CD8-positive, alpha-beta memory T cell (primary cell): ENCODE measurements at regions not wholly inside any gene's neighbourhood (a gene's known extent, or its start where the extent isn't known, plus 50 kb on each side); places are given as distances from the start of the nearest gene placed in this dataset.

Source experiments
- CTCF ChIA-PET: fragments of 350-600 bp; sonication (Branson Sonifier 250); formaldehyde crosslinking; loops from one replicate; lab custom pipeline; 2021; ENCODE audit warnings: antibody characterized with exemption; lab: Charles Lee
- POLR2A ChIA-PET: fragments of 350-600 bp; sonication (Branson Sonifier 250); formaldehyde crosslinking; loops from one replicate; lab custom pipeline; 2021; ENCODE audit warnings: antibody characterized with exemption; lab: Charles Lee
- DNase-seq, 5 donors: peaks; one replicate each; pipeline versions ENCODE4 v3.0.0 to v3.0.0-alpha.2; 2020 to 2022; ENCODE audit warnings: mixed read lengths in 1 of 5
- H3K27ac ChIP-seq: one replicate; pipeline ENCODE4 v1.7.0; 2013; ENCODE audit warnings: low read depth, mild to moderate bottlenecking, low read length, moderate library complexity
- H3K27me3 ChIP-seq: 2 replicates; pipeline ENCODE4 v1.7.0; 2013; ENCODE audit warnings: low read length, mild to moderate bottlenecking; ENCODE audit not compliant: insufficient read depth, poor library complexity, severe bottlenecking
- H3K36me3 ChIP-seq: 2 replicates; pipeline ENCODE4 v1.7.0; 2013; ENCODE audit warnings: mild to moderate bottlenecking, low read length, moderate library complexity; ENCODE audit not compliant: insufficient read depth
- H3K4me1 ChIP-seq: 2 replicates; pipeline ENCODE4 v1.7.0; 2013; ENCODE audit warnings: mild to moderate bottlenecking, low read length, moderate library complexity; ENCODE audit not compliant: insufficient read depth
- H3K4me3 ChIP-seq: 2 replicates; pipeline ENCODE4 v1.7.0; 2013; ENCODE audit warnings: mild to moderate bottlenecking, low read length
- H3K9me3 ChIP-seq: 2 replicates; pipeline ENCODE4 v1.7.0; 2013; ENCODE audit warnings: mild to moderate bottlenecking, low read length
- H3K27ac Mint-ChIP-seq, 8 donors: one replicate each; pipeline ENCODE4 v1.8.0; 2020 to 2021; ENCODE audit warnings: mixed read lengths in 8 of 8, mild to moderate bottlenecking in 6 of 8, inconsistent platforms in 3 of 8, moderate library complexity in 3 of 8
- H3K27me3 Mint-ChIP-seq, 2 donors: one replicate each; pipeline ENCODE4 v1.8.0; 2020 to 2021; ENCODE audit warnings: mixed read lengths in 2 of 2, mild to moderate bottlenecking in 1 of 2, moderate library complexity in 1 of 2
- H3K36me3 Mint-ChIP-seq, 3 donors: one replicate each; pipeline ENCODE4 v1.8.0; 2020 to 2021; ENCODE audit warnings: mixed read lengths in 3 of 3, inconsistent platforms in 1 of 3, mild to moderate bottlenecking in 1 of 3
- H3K4me1 Mint-ChIP-seq, 3 donors: one replicate each; pipeline ENCODE4 v1.8.0; 2020 to 2021; ENCODE audit warnings: mixed read lengths in 3 of 3, inconsistent platforms in 1 of 3, mild to moderate bottlenecking in 1 of 3
- H3K4me3 Mint-ChIP-seq, 7 donors: one replicate each; pipeline ENCODE4 v1.8.0; 2020 to 2021; ENCODE audit warnings: mixed read lengths in 7 of 7, mild to moderate bottlenecking in 6 of 7, moderate library complexity in 4 of 7, inconsistent platforms in 2 of 7
- H3K9me3 Mint-ChIP-seq, 5 donors: one replicate each; pipeline ENCODE4 v1.8.0; 2020 to 2022; ENCODE audit warnings: mixed read lengths in 5 of 5, mild to moderate bottlenecking in 3 of 5, moderate library complexity in 2 of 5, inconsistent platforms in 1 of 5

GRCh38 chr10:118207470-118208007 is 134.6 kb downstream of the FAM204A start:
- CTCF ChIA-PET, result no interaction called here

DNA sequence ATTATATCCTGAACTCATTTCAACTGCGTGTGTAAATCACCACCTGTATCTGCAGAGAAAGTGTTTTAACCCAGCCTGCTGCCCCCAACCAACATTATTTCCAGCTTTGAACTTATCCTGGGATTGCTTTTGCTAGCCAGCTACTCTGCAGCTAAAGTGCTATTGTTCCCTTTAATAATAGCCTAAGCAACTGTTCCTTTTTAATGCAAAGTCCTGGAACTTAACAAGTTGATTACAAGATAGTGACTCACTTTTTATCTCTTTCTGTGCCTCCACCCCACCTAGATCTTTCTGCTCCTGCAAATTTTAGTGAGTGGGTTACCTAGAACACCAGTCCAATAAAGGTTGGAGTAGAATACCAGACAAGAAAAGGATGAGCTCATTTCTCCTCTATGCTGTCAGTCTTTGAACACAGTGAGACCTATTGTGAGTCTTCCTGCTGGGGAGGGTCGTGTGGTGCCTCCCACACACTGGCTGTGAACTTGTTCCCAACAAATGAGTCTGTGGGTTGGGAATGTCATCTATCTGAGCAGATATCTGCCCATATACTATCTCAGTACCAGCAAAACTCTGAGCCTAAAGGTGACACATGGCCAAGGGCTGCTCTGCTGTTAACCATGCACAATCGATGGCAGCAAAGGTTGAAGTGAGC is 137.7 kb downstream of the FAM204A start:
- H3K36me3 ChIP-seq, result no peaks in the 10 kb centered on the region
- DNase-seq, result no peak
- H3K9me3 Mint-ChIP-seq, result peaks cover 0 to 3% (median 0%) of the 10 kb centered on the region in 5 donors
- POLR2A ChIA-PET, result no interaction called here
- CTCF ChIA-PET, result no interaction called here
- H3K27ac Mint-ChIP-seq, result no peak overlapping the region
- H3K4me1 ChIP-seq, result no peaks in the 10 kb centered on the region
- H3K4me1 Mint-ChIP-seq, result no peaks in the 10 kb centered on the region
- peaks cover 14 to 48% of the 10 kb centered on the region in 2 donors for H3K27me3 Mint-ChIP-seq
- H3K27ac ChIP-seq, result no peak overlapping the region
- no peaks in the 10 kb centered on the region for H3K27me3 ChIP-seq
- no peaks in the 10 kb centered on the region for H3K9me3 ChIP-seq
- H3K4me3 ChIP-seq, result no peak overlapping the region
- H3K36me3 Mint-ChIP-seq, result no peaks in the 10 kb centered on the region
- H3K4me3 Mint-ChIP-seq, result no peak overlapping the region

More at GRCh38 chr10:118207470-118208007, 134.6 kb downstream of the FAM204A start:
- H3K36me3 ChIP-seq, result no peaks in the 10 kb centered on the region
- Mint-ChIP-seq H3K27me3 (peaks cover 14 to 47% of the 10 kb centered on the region in 2 donors), H3K27ac (no peak overlapping the region), H3K9me3 (peaks cover 0 to 2% (median 0%) of the 10 kb centered on the region in 5 donors), H3K4me3 (no peak overlapping the region), H3K36me3 (no peaks in the 10 kb centered on the region), H3K4me1 (no peaks in the 10 kb centered on the region)
- no peaks in the 10 kb centered on the region for H3K4me1 ChIP-seq
- no peak overlapping the region for H3K4me3 ChIP-seq
- H3K9me3 ChIP-seq, result no peaks in the 10 kb centered on the region
- POLR2A ChIA-PET, result no interaction called here
- H3K27me3 ChIP-seq, result no peaks in the 10 kb centered on the region
- no peak overlapping the region for H3K27ac ChIP-seq
- no peak for DNase-seq

DNA sequence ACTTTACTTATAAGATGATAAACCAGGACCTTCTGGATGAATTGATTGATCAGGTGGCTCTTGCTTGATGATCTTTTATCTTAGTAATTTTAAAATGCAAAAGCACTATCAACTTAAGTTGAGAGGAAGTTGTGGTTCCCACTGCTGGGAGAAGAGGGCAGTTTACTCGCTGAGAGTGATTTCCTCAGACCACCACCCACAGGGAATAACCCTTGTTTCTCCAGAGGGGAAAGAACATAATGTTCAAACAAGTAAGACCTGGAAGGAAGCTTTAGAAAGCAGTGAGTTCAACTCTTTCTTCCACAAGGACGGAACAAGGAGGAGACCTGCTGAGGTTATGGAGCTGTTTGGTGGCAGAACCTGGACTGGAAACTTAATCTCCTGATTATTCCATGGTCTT is 138.7 kb downstream of the FAM204A start:
- Histone ChIP-seq H3K4me3 (no peak overlapping the region), H3K4me1 (no peaks in the 10 kb centered on the region), H3K27ac (no peak overlapping the region), H3K9me3 (no peaks in the 10 kb centered on the region), H3K27me3 (no peaks in the 10 kb centered on the region), H3K36me3 (no peaks in the 10 kb centered on the region)
- DNase-seq, result no peak
- Mint-ChIP-seq H3K27me3 (peaks cover 14 to 44% of the 10 kb centered on the region in 2 donors), H3K27ac (no peak overlapping the region), H3K4me1 (no peaks in the 10 kb centered on the region), H3K4me3 (no peak overlapping the region), H3K9me3 (peaks cover 0 to 3% (median 0%) of the 10 kb centered on the region in 5 donors), H3K36me3 (no peaks in the 10 kb centered on the region)
- ChIA-PET CTCF (no interaction called here), POLR2A (no interaction called here)

DNA sequence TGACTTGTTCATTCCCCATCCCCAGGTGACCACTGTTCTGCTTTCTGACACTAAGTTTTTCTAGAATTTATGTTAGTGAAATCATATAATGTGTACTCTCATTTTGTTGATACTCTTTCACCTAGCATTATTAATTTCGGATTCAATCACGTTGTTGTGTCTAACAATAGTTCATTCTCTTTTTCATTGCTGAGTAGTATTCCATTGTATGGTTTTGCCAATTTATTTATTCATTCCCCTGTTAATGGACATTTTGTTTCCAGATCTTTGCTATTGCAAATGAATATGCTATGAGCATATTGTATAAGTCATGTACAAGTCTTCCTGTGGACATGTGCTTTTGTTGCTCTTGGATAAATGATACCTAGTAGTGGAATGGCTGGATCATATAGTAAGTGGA is 146.4 kb downstream of the FAM204A start:
- Mint-ChIP-seq H3K36me3 (no peaks in the 10 kb centered on the region), H3K27ac (no peak overlapping the region), H3K27me3 (no peaks in the 10 kb centered on the region), H3K4me3 (no peak overlapping the region), H3K4me1 (no peaks in the 10 kb centered on the region), H3K9me3 (peaks cover 0 to 8% (median 2%) of the 10 kb centered on the region in 5 donors)
- H3K27ac ChIP-seq, result no peak overlapping the region
- CTCF ChIA-PET, result no interaction called here
- H3K27me3 ChIP-seq, result no peaks in the 10 kb centered on the region
- no peak for DNase-seq
- no peaks in the 10 kb centered on the region for H3K9me3 ChIP-seq
- no peaks in the 10 kb centered on the region for H3K4me1 ChIP-seq
- POLR2A ChIA-PET, result no interaction called here
- no peaks in the 10 kb centered on the region for H3K36me3 ChIP-seq
- no peak overlapping the region for H3K4me3 ChIP-seq

DNA sequence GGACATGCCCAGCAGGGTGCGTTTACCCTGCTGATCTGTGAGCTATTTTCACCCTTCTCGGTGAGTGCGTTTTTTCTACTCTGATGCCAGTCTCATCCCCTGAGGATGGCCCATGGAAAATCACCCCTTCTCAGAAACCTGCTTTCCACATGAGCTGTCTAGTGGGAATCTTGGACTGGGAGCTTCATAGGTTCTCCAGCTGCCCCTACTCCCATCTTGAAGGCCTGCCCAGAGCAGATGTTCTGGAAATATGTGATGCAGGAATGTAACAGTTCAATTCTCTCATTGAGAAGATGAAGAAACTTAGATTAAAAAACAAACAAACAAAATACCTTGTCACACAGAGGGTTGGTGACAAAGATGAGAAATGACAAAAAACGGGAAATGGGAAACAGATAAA is 146.9 kb upstream of the RAB11FIP2 start:
- H3K9me3 ChIP-seq, result no peaks in the 10 kb centered on the region
- H3K4me3 Mint-ChIP-seq, result no peak overlapping the region
- CTCF ChIA-PET, result no interaction called here
- no peak overlapping the region for H3K27ac Mint-ChIP-seq
- no peak for DNase-seq
- no peaks in the 10 kb centered on the region for H3K36me3 Mint-ChIP-seq
- H3K9me3 Mint-ChIP-seq, result peaks cover 0 to 8% (median 1%) of the 10 kb centered on the region in 5 donors
- no peak overlapping the region for H3K27ac ChIP-seq
- POLR2A ChIA-PET, result no interaction called here
- no peaks in the 10 kb centered on the region for H3K4me1 Mint-ChIP-seq
- H3K4me1 ChIP-seq, result no peaks in the 10 kb centered on the region
- H3K27me3 Mint-ChIP-seq, result peaks cover 0 to 2% of the 10 kb centered on the region in 2 donors
- H3K36me3 ChIP-seq, result no peaks in the 10 kb centered on the region
- H3K27me3 ChIP-seq, result no peaks in the 10 kb centered on the region
- no peak overlapping the region for H3K4me3 ChIP-seq

DNA sequence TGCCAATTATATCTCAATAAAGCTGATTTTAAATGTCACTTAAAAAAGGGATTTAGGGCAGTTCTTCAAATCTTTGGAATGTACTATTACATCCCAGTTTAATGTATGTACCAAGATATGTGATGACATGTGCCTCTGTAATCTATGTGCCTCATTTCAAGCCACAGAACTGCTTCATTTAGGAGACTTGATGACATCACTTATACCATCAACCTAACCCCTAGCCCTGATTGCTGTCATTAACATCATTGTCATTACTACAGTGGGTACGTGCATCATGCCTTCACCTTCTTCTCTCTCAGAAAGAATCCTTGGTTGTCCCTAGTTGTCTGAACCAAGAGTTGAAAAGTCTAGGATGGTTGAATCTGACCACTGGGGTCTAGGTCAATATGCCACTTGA is 134.3 kb upstream of the RAB11FIP2 start:
- no peaks in the 10 kb centered on the region for H3K9me3 ChIP-seq
- no peak for DNase-seq
- ChIA-PET CTCF (no interaction called here), POLR2A (no interaction called here)
- H3K27ac ChIP-seq, result no peak overlapping the region
- no peaks in the 10 kb centered on the region for H3K36me3 ChIP-seq
- Mint-ChIP-seq H3K36me3 (no peaks in the 10 kb centered on the region), H3K4me3 (no peak overlapping the region), H3K9me3 (peaks cover 0 to 9% (median 5%) of the 10 kb centered on the region in 5 donors), H3K27me3 (peaks cover 2 to 7% of the 10 kb centered on the region in 2 donors), H3K4me1 (no peaks in the 10 kb centered on the region), H3K27ac (no peak overlapping the region)
- H3K4me1 ChIP-seq, result no peaks in the 10 kb centered on the region
- no peaks in the 10 kb centered on the region for H3K27me3 ChIP-seq
- H3K4me3 ChIP-seq, result no peak overlapping the region

DNA sequence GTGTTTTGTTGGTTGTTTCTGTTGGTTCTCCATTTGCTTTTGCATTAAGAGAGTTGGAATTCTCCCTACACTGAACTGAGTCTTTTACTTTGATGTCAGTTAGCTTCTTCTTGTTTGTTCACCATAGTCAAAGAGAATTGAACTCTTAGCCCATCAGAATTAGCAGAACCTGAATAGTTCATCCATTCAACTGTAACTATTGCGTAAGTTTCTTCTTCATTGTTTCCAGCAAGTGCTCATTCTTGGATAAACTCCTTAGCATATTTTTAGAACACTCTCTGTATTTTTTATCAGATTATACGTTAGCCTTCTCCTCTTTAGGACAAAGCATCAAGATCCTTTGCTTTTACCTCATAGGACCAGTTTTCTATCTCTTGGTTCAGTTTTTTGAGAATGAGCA is 128.4 kb upstream of the RAB11FIP2 start:
- no peak for DNase-seq
- Mint-ChIP-seq H3K4me3 (no peak overlapping the region), H3K36me3 (no peaks in the 10 kb centered on the region), H3K4me1 (no peaks in the 10 kb centered on the region), H3K27me3 (peaks cover 2 to 16% of the 10 kb centered on the region in 2 donors), H3K27ac (no peak overlapping the region), H3K9me3 (peaks cover 0 to 6% (median 2%) of the 10 kb centered on the region in 5 donors)
- CTCF ChIA-PET, result no interaction called here
- no peaks in the 10 kb centered on the region for H3K9me3 ChIP-seq
- H3K4me3 ChIP-seq, result no peak overlapping the region
- no peaks in the 10 kb centered on the region for H3K36me3 ChIP-seq
- POLR2A ChIA-PET, result no interaction called here
- no peaks in the 10 kb centered on the region for H3K4me1 ChIP-seq
- no peaks in the 10 kb centered on the region for H3K27me3 ChIP-seq
- no peak overlapping the region for H3K27ac ChIP-seq

DNA sequence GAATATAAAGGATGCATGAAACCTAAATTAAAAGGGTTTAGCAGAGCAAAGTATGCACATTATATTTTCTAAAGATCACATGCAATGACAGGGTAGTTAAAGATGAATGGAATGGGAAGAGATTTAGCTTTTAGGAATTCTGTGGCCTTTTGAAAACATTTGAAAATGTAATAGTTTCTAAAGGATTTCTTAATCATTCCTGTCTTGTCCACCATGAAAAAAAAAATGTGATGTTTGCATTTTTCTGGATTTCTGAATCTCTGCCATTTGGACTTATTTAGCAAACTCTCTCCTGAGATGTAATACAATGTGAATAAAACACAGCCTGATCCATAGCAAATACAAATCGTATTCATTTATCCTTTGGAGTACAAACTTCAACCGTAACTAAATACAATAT is 126.6 kb upstream of the RAB11FIP2 start:
- Mint-ChIP-seq H3K27ac (no peak overlapping the region), H3K36me3 (no peaks in the 10 kb centered on the region), H3K4me3 (no peak overlapping the region), H3K4me1 (no peaks in the 10 kb centered on the region), H3K27me3 (peaks cover 7 to 16% of the 10 kb centered on the region in 2 donors), H3K9me3 (peaks cover 0 to 4% (median 0%) of the 10 kb centered on the region in 5 donors)
- ChIA-PET CTCF (no interaction called here), POLR2A (no interaction called here)
- no peaks in the 10 kb centered on the region for H3K9me3 ChIP-seq
- no peaks in the 10 kb centered on the region for H3K27me3 ChIP-seq
- no peak overlapping the region for H3K4me3 ChIP-seq
- H3K27ac ChIP-seq, result no peak overlapping the region
- H3K36me3 ChIP-seq, result no peaks in the 10 kb centered on the region
- no peak for DNase-seq
- H3K4me1 ChIP-seq, result no peaks in the 10 kb centered on the region
